ENCODE measurements at regions not wholly inside any gene's neighbourhood (a gene's known extent, or its start where the extent isn't known, plus 50 kb on each side); places are given as distances from the start of the nearest gene placed in this dataset.

DNA sequence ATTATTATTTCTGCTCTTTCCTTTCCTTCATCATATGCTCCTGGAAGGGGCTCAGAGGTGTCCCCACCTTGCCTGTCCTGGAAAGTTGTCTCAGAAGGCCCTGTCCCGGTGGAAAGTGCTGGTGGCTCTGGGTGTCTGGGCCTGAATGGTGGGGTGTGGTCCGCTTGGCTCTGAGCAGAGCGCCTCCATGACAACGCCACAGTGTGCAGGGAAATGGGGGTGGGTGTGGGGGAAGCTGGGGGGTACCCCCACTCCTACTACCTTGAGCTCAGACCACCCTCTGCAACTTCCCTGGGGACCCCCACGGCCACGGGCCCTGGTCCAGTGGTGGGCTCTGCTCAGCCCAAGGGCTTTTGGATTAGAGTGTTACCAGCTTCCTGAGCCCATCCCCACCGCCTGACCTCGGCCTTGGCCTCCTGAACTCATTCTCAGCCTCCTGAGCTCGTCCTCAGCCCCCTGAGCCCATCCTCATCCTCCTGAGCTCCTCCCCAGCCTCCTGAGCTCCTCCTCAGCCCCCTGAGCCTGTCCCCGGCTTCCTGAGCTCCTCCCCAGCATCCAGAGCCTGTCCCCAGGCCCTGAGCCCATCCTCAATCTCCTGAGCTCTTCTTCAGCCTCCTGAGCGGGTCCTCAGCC is 106.4 kb upstream of the FAM20C start:
- TF ChIP-seq, protein P1, sequence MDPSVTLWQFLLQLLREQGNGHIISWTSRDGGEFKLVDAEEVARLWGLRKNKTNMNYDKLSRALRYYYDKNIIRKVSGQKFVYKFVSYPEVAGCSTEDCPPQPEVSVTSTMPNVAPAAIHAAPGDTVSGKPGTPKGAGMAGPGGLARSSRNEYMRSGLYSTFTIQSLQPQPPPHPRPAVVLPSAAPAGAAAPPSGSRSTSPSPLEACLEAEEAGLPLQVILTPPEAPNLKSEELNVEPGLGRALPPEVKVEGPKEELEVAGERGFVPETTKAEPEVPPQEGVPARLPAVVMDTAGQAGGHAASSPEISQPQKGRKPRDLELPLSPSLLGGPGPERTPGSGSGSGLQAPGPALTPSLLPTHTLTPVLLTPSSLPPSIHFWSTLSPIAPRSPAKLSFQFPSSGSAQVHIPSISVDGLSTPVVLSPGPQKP (IDR thresholded peaks at IDR 0.05; ENCODE audit: borderline replicate concordance, low read depth, low read length) = no peak
- TF ChIP-seq CTCF (conservative IDR thresholded peaks at IDR 0.05; ENCODE audit: low read depth, low read length) (no peak), POLR2A (IDR thresholded peaks at IDR 0.05; ENCODE audit: low read depth, low read length) (no peak)

Data from IMR-90 (cell line).